ENCODE measurements at regions not wholly inside any gene's neighbourhood (a gene's known extent, or its start where the extent isn't known, plus 50 kb on each side); places are given as distances from the start of the nearest gene placed in this dataset.

GRCh38 chr11:10938231-10938630 lies 80.4 kb upstream of the ZBED5 start:
- TF ChIP-seq POLR2A (IDR thresholded peaks at IDR 0.05; ENCODE audit: low read depth, low read length) = no peak
- no peak for TF ChIP-seq TAF1 (IDR thresholded peaks at IDR 0.05; ENCODE audit: borderline replicate concordance, low read depth, low read length)
- TF ChIP-seq POLR2AphosphoS5 (IDR thresholded peaks at IDR 0.05; ENCODE audit: low read depth, low read length) = no peak
